H9 (cell line): ENCODE measurements at regions not wholly inside any gene's neighbourhood (a gene's known extent, or its start where the extent isn't known, plus 50 kb on each side); places are given as distances from the start of the nearest gene placed in this dataset.

ENCODE experiments used
- DNase-seq: peaks from one replicate; pipeline ENCODE4 v3.0.0-alpha.2; 2017
- H2AFZ ChIP-seq: one replicate; pipeline ENCODE4 v1.6.1; 2013; ENCODE audit warnings: mild to moderate bottlenecking, low read length, control low read depth, moderate library complexity
- H2AK5ac ChIP-seq: 2 replicates; pipeline ENCODE4 v1.6.1; 2013; ENCODE audit warnings: low read length, control low read depth, mixed read lengths; ENCODE audit not compliant: insufficient read length
- H2BK120ac ChIP-seq: one replicate; pipeline ENCODE4 v1.6.1; 2013; ENCODE audit warnings: low read depth, mild to moderate bottlenecking, low read length, control low read depth, inconsistent platforms; ENCODE audit not compliant: poor library complexity, severe bottlenecking
- H2BK12ac ChIP-seq: 2 replicates; pipeline ENCODE4 v1.6.1; 2013; ENCODE audit warnings: low read length, control low read depth, mixed read lengths, low read depth; ENCODE audit not compliant: insufficient read length
- H2BK15ac ChIP-seq: 2 replicates; pipeline ENCODE4 v1.6.1; 2013; ENCODE audit warnings: low read depth, low read length, control low read depth
- H2BK20ac ChIP-seq: one replicate; pipeline ENCODE4 v1.6.1; 2013; ENCODE audit warnings: low read depth, mild to moderate bottlenecking, low read length, control low read depth, inconsistent platforms; ENCODE audit not compliant: poor library complexity, severe bottlenecking
- H2BK5ac ChIP-seq: 2 replicates; pipeline ENCODE4 v1.6.1; 2013; ENCODE audit warnings: low read length, control low read depth, mixed read lengths; ENCODE audit not compliant: insufficient read length
- H3K14ac ChIP-seq: 2 replicates; pipeline ENCODE4 v1.6.1; 2013; ENCODE audit warnings: low read length, control low read depth; ENCODE audit not compliant: insufficient read depth
- H3K18ac ChIP-seq: 2 replicates; pipeline ENCODE4 v1.6.1; 2013; ENCODE audit warnings: low read depth, mild to moderate bottlenecking, mixed read lengths, low read length, control low read depth; ENCODE audit not compliant: insufficient read length
- H3K23ac ChIP-seq: 2 replicates; pipeline ENCODE4 v1.6.1; 2013; ENCODE audit warnings: low read length, control low read depth, mixed read lengths, low read depth; ENCODE audit not compliant: insufficient read length
- H3K23me2 ChIP-seq: 2 replicates; pipeline ENCODE4 v1.6.1; 2013; ENCODE audit warnings: low read depth, mild to moderate bottlenecking, mixed read lengths, low read length, control low read depth; ENCODE audit not compliant: insufficient read length, poor library complexity, severe bottlenecking
- H3K27ac ChIP-seq: 2 replicates; pipeline ENCODE4 v1.5.1; 2013; ENCODE audit warnings: low read length, control low read depth, mixed read lengths, low read depth; ENCODE audit not compliant: insufficient read length
- H3K27me3 ChIP-seq: 2 replicates; pipeline ENCODE4 v1.6.1; 2013; ENCODE audit warnings: low read length, control low read depth, inconsistent platforms; ENCODE audit not compliant: insufficient read depth
- H3K4ac ChIP-seq: 2 replicates; pipeline ENCODE4 v1.6.1; 2013; ENCODE audit warnings: low read depth, mild to moderate bottlenecking, control low read depth, inconsistent platforms, low read length, moderate library complexity
- H3K4me1 ChIP-seq: 2 replicates; pipeline ENCODE4 v1.6.1; 2013; ENCODE audit warnings: low read length, control low read depth, inconsistent platforms; ENCODE audit not compliant: insufficient read depth
- H3K4me2 ChIP-seq: 2 replicates; pipeline ENCODE4 v1.6.1; 2013; ENCODE audit warnings: low read length, control low read depth, mixed read lengths; ENCODE audit not compliant: insufficient read length, insufficient read depth
- H3K56ac ChIP-seq: 2 replicates; pipeline ENCODE4 v1.6.1; 2013; ENCODE audit warnings: low read depth, mild to moderate bottlenecking, mixed read lengths, low read length, control low read depth; ENCODE audit not compliant: insufficient read length
- H3K79me1 ChIP-seq: 2 replicates; pipeline ENCODE4 v1.6.1; 2013; ENCODE audit warnings: low read depth, mild to moderate bottlenecking, moderate library complexity, low read length, control low read depth, inconsistent platforms; ENCODE audit not compliant: insufficient read depth, poor library complexity, severe bottlenecking
- H3K79me2 ChIP-seq: 2 replicates; pipeline ENCODE4 v1.6.1; 2013; ENCODE audit warnings: low read length, control low read depth, inconsistent platforms; ENCODE audit not compliant: insufficient read depth
- H3K9ac ChIP-seq: 2 replicates; pipeline ENCODE4 v1.6.1; 2013; ENCODE audit warnings: low read length, control low read depth, mixed read lengths; ENCODE audit not compliant: insufficient read length; ENCODE audit errors: extremely low read depth
- H3K9me3 ChIP-seq: one replicate; pipeline ENCODE4 v1.6.1; 2013; ENCODE audit warnings: low read depth, low read length, inconsistent platforms; ENCODE audit not compliant: control insufficient read depth
- H3T11ph ChIP-seq: one replicate; pipeline ENCODE4 v1.6.1; 2013; ENCODE audit warnings: mild to moderate bottlenecking, low read length, control low read depth, inconsistent platforms
- H4K20me1 ChIP-seq: one replicate; pipeline ENCODE4 v1.6.1; 2013; ENCODE audit not compliant: control insufficient read depth, insufficient read length, insufficient read depth
- H4K5ac ChIP-seq: 2 replicates; pipeline ENCODE4 v1.6.1; 2013; ENCODE audit warnings: low read depth, mild to moderate bottlenecking, mixed read lengths, low read length, control low read depth; ENCODE audit not compliant: insufficient read length
- H4K8ac ChIP-seq: replicated peaks from 2 replicates; pipeline ENCODE4 v1.6.1; 2013; ENCODE audit warnings: low read length, control low read depth, mixed read lengths, low read depth; ENCODE audit not compliant: insufficient read length
- H4K91ac ChIP-seq: 2 replicates; pipeline ENCODE4 v1.6.1; 2013; ENCODE audit warnings: low read depth, mild to moderate bottlenecking, moderate library complexity, mixed read lengths, low read length, control low read depth; ENCODE audit not compliant: insufficient read length
- H3K27ac Mint-ChIP-seq, 3 experiments: 2 replicates in 2 of 3; 3 replicates in 1 of 3; pipeline ENCODE4 v1.8.0; 2020 to 2021; ENCODE audit warnings: mixed read lengths in 3 of 3, mild to moderate bottlenecking in 1 of 3, moderate library complexity in 1 of 3
- H3K27me3 Mint-ChIP-seq: 2 replicates; pipeline ENCODE4 v1.8.0; 2021; ENCODE audit warnings: low read depth, mild to moderate bottlenecking, moderate library complexity, mixed read lengths
- H3K36me3 Mint-ChIP-seq, 3 experiments: 2 replicates in 2 of 3; 3 replicates in 1 of 3; pipeline ENCODE4 v1.8.0; 2020 to 2021; ENCODE audit warnings: low read depth in 3 of 3, mixed read lengths in 3 of 3; ENCODE audit not compliant: insufficient read depth in 1 of 3
- H3K4me1 Mint-ChIP-seq, 2 experiments: 2 replicates each; pipeline ENCODE4 v1.8.0; 2020; ENCODE audit warnings: mixed read lengths in 2 of 2
- H3K4me3 Mint-ChIP-seq, 2 experiments: 2 replicates in 1 of 2; 3 replicates in 1 of 2; pipeline ENCODE4 v1.8.0; 2020 to 2021; ENCODE audit warnings: mild to moderate bottlenecking in 2 of 2, mixed read lengths in 2 of 2, moderate library complexity in 1 of 2
- H3K9me3 Mint-ChIP-seq, 2 experiments: 2 replicates in 1 of 2; 3 replicates in 1 of 2; pipeline ENCODE4 v1.8.0; 2020; ENCODE audit warnings: mild to moderate bottlenecking in 2 of 2, mixed read lengths in 2 of 2, moderate library complexity in 1 of 2
- CTCF ChIP-seq: fragments of 200-600 bp; sonication (generic); conservative IDR thresholded peaks from 3 replicates; pipeline ENCODE4 v1.8.0; 2021; ENCODE audit warnings: antibody characterized with exemption, mild to moderate bottlenecking
- WGBS: extraction: QIAGEN DNeasy Blood & Tissue Kit; methylation state at CpG from one replicate; pipeline ENCODE4 v1.1.7; 2013; ENCODE audit warnings: missing lambda C conversion rate, low lambda C conversion rate, mixed read lengths; ENCODE audit not compliant: insufficient read length; ENCODE audit errors: extremely low coverage; 5-methylcytosine and 5-hydroxymethylcytosine counted together

DNA sequence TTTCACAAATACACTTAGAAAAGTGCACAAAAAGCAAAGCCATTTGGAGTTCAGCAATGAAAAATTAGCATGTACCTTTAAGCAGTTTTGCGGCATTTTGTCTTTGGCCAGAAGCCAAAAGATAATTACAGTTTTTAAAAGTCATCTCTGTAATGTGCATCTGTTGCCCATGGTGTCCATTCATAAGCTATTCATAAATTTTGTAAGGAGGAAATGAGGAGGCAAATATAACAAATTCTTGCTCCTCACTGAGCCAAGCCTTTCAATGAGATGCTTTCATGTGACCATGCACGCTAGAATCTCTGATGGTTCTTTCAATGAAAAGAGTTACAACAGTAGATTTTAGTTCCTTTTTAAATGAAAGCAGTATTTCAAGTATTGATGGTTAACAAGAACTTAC is 247.1 kb upstream of the MON1B start:
- H3K4me2 ChIP-seq: no peak overlapping the region
- no CpG with 5 or more reads among the region's 2 CpGs for WGBS
- no peak overlapping the region for H3K18ac ChIP-seq
- no peak overlapping the region for H3K23ac ChIP-seq
- Mint-ChIP-seq H3K4me1 (peaks cover 5 to 7% of the 10 kb centered on the region in 2 experiments; a peak in 2 of 4 replicates), H3K36me3 (no peaks in the 10 kb centered on the region), H3K4me3 (no peak overlapping the region), H3K27ac (no peak overlapping the region), H3K9me3 (no peaks in the 10 kb centered on the region; a peak in 1 of 5 replicates), H3K27me3 (no peaks in the 10 kb centered on the region)
- H3K14ac ChIP-seq: no peak overlapping the region
- no peaks in the 10 kb centered on the region for H3K79me1 ChIP-seq
- H3K79me2 ChIP-seq: no peaks in the 10 kb centered on the region
- no peak overlapping the region for H4K91ac ChIP-seq
- DNase-seq: no peak
- H3K56ac ChIP-seq: no peak overlapping the region
- no peak overlapping the region for H2AFZ ChIP-seq
- H4K5ac ChIP-seq: no peak overlapping the region
- no peak overlapping the region for H2BK12ac ChIP-seq
- no peak for TF ChIP-seq CTCF
- no peaks in the 10 kb centered on the region for H3K27me3 ChIP-seq
- no peaks in the 10 kb centered on the region for H3K23me2 ChIP-seq
- H4K20me1 ChIP-seq: no peaks in the 10 kb centered on the region
- no peak overlapping the region for H3K4ac ChIP-seq
- no peak overlapping the region for H3K27ac ChIP-seq
- no peaks in the 10 kb centered on the region for H3K9me3 ChIP-seq
- H2BK20ac ChIP-seq: no peak overlapping the region
- H2BK15ac ChIP-seq: no peak overlapping the region
- H4K8ac ChIP-seq: no peak overlapping the region
- H3K9ac ChIP-seq: no peak overlapping the region
- no peak overlapping the region for H2BK5ac ChIP-seq
- H3K4me1 ChIP-seq: no peaks in the 10 kb centered on the region
- no peak overlapping the region for H3T11ph ChIP-seq
- no peak overlapping the region for H2BK120ac ChIP-seq
- H2AK5ac ChIP-seq: no peak overlapping the region
